ENCODE measurements at regions not wholly inside any gene's neighbourhood (a gene's known extent, or its start where the extent isn't known, plus 50 kb on each side); places are given as distances from the start of the nearest gene placed in this dataset.

DNA sequence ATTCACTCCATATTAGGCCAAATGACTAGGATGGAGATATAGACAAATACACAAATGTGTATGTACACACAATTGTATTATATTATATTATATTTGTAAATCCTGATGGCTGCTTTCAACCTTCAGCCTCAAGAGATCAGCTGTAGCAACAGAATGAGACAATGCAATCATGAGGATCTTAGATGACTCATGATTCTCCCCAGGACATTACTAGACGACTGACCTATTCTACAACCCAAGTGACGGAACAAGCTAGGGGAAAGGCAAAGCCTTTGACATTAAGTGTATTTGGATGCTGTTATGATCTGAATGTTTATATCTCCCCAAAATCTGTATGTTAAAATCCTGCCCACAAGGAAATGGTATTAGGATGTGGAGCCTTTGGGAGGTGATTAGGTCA, 66.5 kb downstream of the COX7C start:
- no peaks in the 10 kb centered on the region for H3K9me3 ChIP-seq
- TF ChIP-seq POLR2AphosphoS5 (IDR thresholded peaks at IDR 0.05), result no peak
- TF ChIP-seq POLR2A (IDR thresholded peaks at IDR 0.05), result no peak
- TF ChIP-seq, protein P1, sequence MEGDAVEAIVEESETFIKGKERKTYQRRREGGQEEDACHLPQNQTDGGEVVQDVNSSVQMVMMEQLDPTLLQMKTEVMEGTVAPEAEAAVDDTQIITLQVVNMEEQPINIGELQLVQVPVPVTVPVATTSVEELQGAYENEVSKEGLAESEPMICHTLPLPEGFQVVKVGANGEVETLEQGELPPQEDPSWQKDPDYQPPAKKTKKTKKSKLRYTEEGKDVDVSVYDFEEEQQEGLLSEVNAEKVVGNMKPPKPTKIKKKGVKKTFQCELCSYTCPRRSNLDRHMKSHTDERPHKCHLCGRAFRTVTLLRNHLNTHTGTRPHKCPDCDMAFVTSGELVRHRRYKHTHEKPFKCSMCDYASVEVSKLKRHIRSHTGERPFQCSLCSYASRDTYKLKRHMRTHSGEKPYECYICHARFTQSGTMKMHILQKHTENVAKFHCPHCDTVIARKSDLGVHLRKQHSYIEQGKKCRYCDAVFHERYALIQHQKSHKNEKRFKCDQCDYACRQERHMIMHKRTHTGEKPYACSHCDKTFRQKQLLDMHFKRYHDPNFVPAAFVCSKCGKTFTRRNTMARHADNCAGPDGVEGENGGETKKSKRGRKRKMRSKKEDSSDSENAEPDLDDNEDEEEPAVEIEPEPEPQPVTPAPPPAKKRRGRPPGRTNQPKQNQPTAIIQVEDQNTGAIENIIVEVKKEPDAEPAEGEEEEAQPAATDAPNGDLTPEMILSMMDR (IDR thresholded peaks at IDR 0.05), result no peak
- H3K27ac ChIP-seq, result no peak overlapping the region
- no peak for DNase-seq (ENCODE audit: low spot score in 2 of 2)
- no peaks in the 10 kb centered on the region for H3K27me3 ChIP-seq
- intact Hi-C loops (cut with DNase I; ENCODE audit: low total_unique reads), result no loop called here
- H3K4me3 ChIP-seq, result no peak overlapping the region
- no peaks in the 10 kb centered on the region for H3K4me1 ChIP-seq
- H3K36me3 ChIP-seq, result no peaks in the 10 kb centered on the region

DNA sequence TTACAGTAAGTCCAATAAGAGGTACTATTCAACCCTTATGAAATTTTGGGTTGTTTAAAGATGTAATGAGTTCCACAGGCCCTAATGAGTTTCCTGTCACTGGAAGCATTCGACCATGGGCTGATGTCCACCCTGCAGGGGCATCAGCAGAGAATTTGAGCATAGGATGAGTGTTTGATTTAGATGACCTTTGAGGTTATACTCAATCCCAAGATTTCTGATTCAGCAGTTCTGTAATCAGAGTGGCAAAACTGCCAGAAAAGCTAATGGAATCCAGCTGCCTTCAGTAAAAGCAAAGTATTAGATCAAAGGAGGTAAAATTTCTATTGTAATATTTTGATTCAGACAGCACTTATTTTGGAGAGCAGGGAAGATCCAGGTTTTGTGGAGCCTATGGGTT, 68.3 kb downstream of the COX7C start:
- Histone ChIP-seq H3K27me3 (no peaks in the 10 kb centered on the region), H3K9me3 (no peaks in the 10 kb centered on the region), H3K36me3 (no peaks in the 10 kb centered on the region), H3K4me1 (no peaks in the 10 kb centered on the region), H3K27ac (no peak overlapping the region), H3K4me3 (no peak overlapping the region)
- DNase-seq (ENCODE audit: low spot score in 2 of 2), result no peak
- TF ChIP-seq POLR2A (IDR thresholded peaks at IDR 0.05), result no peak
- TF ChIP-seq POLR2AphosphoS5 (IDR thresholded peaks at IDR 0.05), result no peak
- intact Hi-C loops (cut with DNase I; ENCODE audit: low total_unique reads), result no loop called here

DNA sequence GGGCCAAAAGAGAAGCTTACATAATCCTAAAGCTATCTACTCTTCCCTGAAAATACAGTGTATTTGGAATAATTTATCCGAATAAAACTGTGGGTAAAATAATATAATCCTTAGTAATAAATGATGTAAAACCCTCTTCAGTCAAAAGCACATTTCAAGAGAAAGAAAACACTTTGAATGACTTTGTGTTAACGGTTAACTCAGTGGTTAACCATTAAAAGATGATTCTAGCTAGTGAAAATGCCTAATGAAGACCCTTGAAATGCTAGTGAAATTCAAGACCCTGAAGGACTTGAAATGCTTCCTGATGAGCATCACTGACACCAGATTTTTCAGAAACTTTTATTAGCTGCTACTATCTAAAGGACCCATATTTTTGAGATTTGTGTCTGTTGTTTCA, 70.7 kb downstream of the COX7C start:
- Histone ChIP-seq H3K9me3 (no peaks in the 10 kb centered on the region), H3K4me1 (no peaks in the 10 kb centered on the region), H3K36me3 (no peaks in the 10 kb centered on the region), H3K27ac (no peak overlapping the region), H3K27me3 (no peaks in the 10 kb centered on the region), H3K4me3 (no peak overlapping the region)
- intact Hi-C loops (cut with DNase I; ENCODE audit: low total_unique reads), result no loop called here
- no peak for TF ChIP-seq POLR2A (IDR thresholded peaks at IDR 0.05)
- TF ChIP-seq, protein P1 (IDR thresholded peaks at IDR 0.05), result no peak
- DNase-seq (ENCODE audit: low spot score in 2 of 2), result no peak

DNA sequence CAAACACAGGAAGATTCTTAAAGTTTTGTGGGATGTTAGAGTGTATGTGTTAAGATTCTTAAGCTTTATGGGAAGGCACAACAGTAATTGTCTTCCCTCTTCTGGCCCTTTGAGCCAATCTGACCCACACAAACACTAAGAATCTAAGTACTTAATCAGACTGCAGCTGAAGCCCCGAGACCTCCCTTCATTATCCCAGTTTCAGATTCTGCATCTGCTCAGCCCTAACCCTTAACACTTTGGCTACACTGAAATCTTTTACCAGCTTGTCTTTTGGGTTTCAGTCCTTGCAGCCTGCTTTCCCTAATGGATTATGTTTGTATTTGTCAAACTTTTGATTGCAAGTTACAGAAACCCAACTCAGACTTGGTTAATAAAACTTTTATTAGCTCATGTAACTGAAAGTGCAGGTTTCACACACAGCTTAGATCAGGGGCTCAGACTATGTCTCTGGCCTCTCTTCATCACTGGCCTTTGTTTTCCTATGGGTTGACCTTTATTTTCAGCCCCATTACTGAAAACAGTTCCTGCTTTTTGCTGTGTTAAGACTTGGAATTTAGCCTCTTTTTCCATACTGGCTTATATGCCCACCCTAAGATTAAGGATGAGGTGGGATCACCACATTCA, 71.5 kb downstream of the COX7C start:
- Histone ChIP-seq H3K4me3 (no peak overlapping the region), H3K27ac (no peak overlapping the region), H3K36me3 (no peaks in the 10 kb centered on the region), H3K4me1 (no peaks in the 10 kb centered on the region), H3K27me3 (no peaks in the 10 kb centered on the region), H3K9me3 (no peaks in the 10 kb centered on the region)
- intact Hi-C loops (cut with DNase I; ENCODE audit: low total_unique reads), result no loop called here
- TF ChIP-seq, protein P1 (IDR thresholded peaks at IDR 0.05), result no peak
- no peak for TF ChIP-seq POLR2A (IDR thresholded peaks at IDR 0.05)
- TF ChIP-seq POLR2AphosphoS5 (IDR thresholded peaks at IDR 0.05), result no peak
- no peak for DNase-seq (ENCODE audit: low spot score in 2 of 2)

DNA sequence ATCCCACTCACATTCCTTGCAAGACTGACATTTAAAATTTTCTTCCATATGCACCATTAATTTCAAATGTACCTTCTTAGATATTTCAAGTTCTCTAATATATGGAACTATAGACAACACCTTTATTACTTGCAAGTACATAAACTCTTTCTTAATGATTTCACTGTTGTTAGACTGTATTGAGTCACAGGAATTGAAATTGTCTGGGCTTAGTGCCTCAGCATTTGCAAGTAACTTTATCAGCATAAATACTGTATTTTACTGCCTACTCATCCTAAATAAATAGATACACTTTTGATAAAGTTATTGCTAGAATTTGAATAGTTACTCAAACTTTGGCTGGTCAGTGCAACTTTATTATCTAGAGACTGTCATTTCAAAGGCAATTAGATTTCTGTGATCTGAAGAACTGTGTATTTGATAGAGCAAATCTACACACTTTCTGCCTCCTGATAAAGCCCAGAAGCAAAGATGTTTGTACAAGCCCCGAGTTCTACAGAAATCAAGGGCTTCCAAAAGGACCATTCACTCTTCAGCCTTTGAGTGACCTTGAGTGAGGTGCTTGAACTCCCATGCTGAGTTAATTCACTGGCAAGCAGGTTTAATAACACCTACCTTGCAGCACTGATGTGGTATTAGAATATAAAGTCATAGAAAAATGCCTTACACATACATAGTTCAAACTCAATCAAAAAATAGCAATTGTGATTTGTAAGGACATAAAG, 91.6 kb downstream of the COX7C start:
- H3K27ac ChIP-seq, result no peak overlapping the region
- no peaks in the 10 kb centered on the region for H3K4me1 ChIP-seq
- no peaks in the 10 kb centered on the region for H3K27me3 ChIP-seq
- H3K4me3 ChIP-seq, result no peak overlapping the region
- no peaks in the 10 kb centered on the region for H3K9me3 ChIP-seq
- TF ChIP-seq, protein P1 (IDR thresholded peaks at IDR 0.05), result no peak
- no peaks in the 10 kb centered on the region for H3K36me3 ChIP-seq
- intact Hi-C loops (cut with DNase I; ENCODE audit: low total_unique reads), result no loop called here
- DNase-seq (ENCODE audit: low spot score in 2 of 2), result no peak

All from breast epithelium (tissue), 4 donors.